ENCODE measurements at regions not wholly inside any gene's neighbourhood (a gene's known extent, or its start where the extent isn't known, plus 50 kb on each side); places are given as distances from the start of the nearest gene placed in this dataset.
"Not testable (repeated sequence)": the region's sequence is repeated elsewhere in the genome, so short reads cannot be mapped to it uniquely, and the experiment has no call there.

DNA sequence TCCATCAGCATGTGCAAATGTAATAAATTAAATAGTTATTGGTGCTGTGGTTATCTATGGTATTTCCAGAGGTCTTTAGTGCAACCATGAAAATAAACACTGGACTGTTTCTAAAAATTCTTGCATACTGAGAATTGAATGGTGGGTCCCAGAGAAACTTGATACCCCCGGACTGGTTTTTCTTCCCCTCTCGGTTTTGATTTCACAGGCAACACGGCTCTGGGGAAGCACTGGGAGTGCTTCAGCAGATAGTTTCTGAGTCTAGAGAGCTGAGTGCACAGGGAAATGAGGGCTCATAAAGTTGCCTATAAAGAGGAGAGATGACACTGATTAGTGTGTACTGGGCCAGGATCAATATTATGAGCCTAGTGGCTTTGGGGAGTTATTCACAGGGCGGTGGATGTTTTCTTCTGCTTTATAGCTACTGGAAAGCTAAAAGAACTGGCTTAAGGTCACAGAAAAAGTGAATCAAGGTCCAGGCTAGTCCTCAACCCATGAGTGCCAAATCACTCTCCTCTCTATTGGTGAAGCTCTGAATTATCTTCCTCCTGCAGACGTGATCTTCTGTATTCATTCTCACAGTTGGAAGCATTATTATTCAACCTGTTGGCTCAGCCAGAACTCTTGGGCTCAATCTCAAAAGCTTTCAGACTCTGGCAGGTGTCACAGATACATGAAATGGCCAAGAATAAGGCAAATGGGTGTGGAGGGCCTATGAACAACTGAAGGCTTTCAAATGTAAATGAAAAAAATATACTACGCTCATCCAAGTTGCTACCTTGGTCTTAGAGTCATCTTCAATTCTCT lies 170.2 kb upstream of the HMHB1 start:
- peak; percentile 90 for FAIRE-seq

GRCh38 chr5:143638654-143639053 lies 173.3 kb upstream of the HMHB1 start:
- no peak for FAIRE-seq

More for the DNA sequence above, 170.2 kb upstream of the HMHB1 start:
- peak; percentile 24 for DNase-seq (ENCODE audit: insufficient read length, low spot score)

DNA sequence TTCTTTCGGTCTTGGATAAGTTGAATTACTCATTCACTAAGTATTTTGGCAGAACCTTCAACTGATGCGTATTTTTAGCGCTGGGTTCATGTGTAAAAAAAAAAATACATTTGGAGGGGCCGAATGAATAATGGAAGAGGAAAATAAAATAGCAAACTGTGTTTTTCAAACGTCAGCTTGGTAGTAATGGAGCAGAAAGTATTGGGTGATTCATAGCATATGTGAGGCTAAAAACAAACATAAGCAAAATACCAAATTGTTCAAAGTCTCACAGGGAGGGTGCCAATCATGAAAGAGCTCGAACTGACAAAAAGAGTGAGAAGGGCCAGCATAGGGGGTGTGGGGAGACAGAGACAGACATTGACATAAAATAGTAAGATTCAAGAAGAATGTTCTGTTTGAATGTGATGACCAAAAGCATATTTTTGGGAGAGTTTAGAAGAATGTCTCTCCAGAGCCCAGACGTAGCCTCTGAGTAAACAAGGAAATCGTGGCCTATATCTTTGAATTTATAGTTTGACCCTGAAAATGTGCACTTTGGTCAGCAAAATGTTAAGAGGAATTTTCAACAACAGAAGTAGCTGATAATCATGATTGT lies 174.9 kb upstream of the HMHB1 start:
- DNase-seq (ENCODE audit: insufficient read length, low spot score) = no peak
- no peak for FAIRE-seq

More at GRCh38 chr5:143638654-143639053, 173.3 kb upstream of the HMHB1 start:
- DNase-seq (ENCODE audit: insufficient read length, low spot score) = no peak

DNA sequence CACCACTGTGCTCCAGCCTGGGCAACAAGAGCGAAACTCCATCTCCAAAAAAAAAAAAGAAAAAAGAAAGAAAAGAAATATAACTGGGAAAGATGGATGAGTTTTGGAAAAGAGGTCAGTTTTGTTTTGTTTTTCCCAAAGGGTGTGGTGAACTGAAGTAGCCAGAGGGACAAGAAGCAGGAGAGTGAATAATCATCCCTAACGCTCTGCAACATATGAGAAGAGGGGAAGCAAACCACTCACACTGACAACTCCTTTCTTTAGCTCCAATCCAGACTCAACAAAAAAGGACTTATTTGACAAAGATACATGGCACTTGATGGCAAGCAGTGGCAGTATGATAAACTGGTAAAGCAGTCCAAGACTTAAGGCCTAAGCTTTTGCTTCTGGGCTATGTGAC lies 176.1 kb upstream of the HMHB1 start:
- DNase-seq (ENCODE audit: insufficient read length, low spot score) (no peak), FAIRE-seq (no peak)

GRCh38 chr5:143635146-143635752 lies 176.7 kb upstream of the HMHB1 start:
- peak; percentile 93 for FAIRE-seq
- DNase-seq (ENCODE audit: insufficient read length, low spot score) = no peak

DNA sequence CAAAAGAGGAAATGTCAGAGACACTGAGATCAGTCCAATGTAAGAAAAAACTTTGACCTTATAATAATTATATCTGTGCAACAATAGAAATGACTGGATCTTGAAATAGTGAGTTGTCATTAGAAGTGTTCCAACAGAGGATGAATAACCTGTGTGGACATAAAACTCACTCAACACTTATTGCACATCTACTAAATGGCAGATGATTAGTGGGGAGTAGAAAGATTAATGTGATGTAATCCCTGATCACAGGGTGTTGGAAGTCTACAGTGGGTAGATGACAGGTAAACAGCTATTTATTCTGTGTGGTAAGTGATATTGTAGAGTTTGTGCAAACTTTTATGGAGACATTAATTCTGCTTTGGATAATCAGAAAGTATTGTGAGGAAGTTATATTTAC lies 177.3 kb upstream of the HMHB1 start:
- DNase-seq (ENCODE audit: insufficient read length, low spot score) = no peak
- FAIRE-seq = no peak

DNA sequence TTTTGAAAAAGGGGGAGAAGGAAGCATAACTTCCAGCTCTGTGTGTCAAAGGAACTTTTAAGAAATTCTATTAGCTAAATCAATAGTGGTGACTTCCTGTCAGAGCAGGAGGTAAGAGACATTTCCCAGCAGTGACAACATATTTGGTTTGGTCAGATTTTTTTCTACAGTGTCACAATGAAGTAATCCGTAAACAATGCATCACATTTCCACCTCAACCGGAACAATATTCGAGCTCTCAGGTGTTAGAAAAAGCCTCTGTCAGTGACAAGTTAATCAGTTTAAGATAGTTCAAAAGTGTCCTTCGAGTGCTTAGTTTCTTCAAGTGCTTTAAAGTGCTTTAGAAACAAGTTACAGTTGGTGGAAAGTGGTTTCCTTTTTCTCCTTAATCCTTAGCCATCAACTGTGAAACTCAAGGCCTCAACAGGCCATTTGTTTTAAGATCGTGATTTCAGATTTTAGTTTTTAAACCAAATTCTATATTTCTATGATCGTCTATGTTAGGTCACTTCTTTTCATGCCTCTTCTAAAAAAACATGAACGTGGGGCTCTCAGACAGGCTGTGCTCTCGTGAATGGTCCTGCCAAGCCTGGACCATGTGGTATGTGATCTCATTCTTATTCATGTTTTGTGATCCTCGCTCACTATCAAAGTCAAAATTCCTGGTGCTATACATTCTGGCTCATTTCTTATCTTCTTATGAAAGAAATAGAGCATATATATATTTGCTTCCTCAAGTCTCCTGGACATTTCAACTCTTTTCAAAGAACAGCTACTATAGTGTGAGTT lies 181.9 kb upstream of the HMHB1 start:
- no peak for FAIRE-seq

GRCh38 chr5:143625048-143625447 lies 186.9 kb upstream of the HMHB1 start:
- DNase-seq (ENCODE audit: insufficient read length, low spot score); FAIRE-seq: not testable (repeated sequence)

More for the DNA sequence above, 181.9 kb upstream of the HMHB1 start:
- DNase-seq (ENCODE audit: insufficient read length, low spot score) = no peak

DNA sequence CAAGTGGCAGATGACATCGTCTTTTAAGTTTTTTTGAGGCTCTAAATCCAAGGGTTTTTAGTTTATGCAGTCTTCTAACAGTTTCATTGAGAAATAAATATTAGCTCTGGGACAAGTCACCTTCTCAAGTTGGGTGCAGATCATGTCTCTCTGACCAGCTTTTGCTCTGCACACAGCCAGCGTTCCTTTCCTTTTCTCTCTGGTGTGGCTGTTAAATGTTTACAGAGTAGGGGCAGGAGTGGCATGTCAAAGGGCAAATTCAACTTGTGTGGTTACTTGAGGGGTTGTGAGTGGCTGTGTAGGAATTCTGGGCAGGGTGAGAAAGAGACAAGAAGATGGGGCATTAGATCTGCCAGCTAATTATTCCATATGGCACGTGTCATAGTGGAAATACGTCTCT lies 187.5 kb upstream of the HMHB1 start:
- DNase-seq (ENCODE audit: insufficient read length, low spot score) (no peak), FAIRE-seq (no peak)

- no peak for DNase-seq (ENCODE audit: insufficient read length, low spot score)
- FAIRE-seq = no peak
Observed at GRCh38 chr5:143619040-143619439, 192.9 kb upstream of the HMHB1 start.

GRCh38 chr5:143618141-143618540 lies 193.8 kb upstream of the HMHB1 start:
- no peak for DNase-seq (ENCODE audit: insufficient read length, low spot score)
- no peak for FAIRE-seq

GRCh38 chr5:143614831-143615230 lies 197.1 kb upstream of the HMHB1 start:
- FAIRE-seq (no peak), DNase-seq (ENCODE audit: insufficient read length, low spot score) (no peak)

DNA sequence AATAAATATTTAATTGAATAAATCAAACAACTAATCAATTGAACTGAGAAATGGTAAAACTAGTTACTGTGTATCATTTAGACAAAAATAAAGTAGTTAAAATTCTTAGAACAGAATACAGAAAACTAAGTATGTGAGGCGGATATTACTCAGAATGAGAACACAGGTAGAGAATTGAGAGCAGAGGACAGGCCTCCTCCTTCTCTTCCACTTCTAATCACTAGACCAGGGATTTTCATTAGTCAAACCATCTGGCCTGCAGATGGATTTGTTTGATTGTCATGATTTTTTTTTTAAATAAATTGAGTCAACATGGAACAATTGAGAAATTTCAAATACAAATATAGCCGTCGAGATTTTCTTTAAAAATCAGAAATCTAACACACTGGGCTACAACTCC lies 198.6 kb upstream of the HMHB1 start:
- no peak for DNase-seq (ENCODE audit: insufficient read length, low spot score)
- FAIRE-seq = no peak

DNA sequence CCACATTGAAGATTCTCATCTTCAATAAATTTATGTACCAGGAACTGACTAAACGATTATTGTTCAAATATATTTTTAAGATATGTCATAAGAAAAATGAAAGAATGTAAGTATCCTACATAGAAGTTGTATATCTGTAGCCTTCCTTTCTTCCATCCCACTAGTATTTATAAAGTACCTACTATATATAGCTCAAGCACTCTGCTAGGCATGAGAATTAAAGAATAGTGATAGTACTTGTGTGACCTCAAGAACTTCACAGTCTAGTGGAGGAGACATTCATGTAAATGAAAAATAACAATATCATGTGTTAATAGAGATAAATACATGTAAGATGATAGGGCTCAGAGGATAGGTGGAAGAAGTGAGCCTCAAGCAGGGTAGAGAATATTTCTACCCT lies 201.0 kb upstream of the HMHB1 start:
- DNase-seq (ENCODE audit: insufficient read length, low spot score) (no peak), FAIRE-seq (no peak)

DNA sequence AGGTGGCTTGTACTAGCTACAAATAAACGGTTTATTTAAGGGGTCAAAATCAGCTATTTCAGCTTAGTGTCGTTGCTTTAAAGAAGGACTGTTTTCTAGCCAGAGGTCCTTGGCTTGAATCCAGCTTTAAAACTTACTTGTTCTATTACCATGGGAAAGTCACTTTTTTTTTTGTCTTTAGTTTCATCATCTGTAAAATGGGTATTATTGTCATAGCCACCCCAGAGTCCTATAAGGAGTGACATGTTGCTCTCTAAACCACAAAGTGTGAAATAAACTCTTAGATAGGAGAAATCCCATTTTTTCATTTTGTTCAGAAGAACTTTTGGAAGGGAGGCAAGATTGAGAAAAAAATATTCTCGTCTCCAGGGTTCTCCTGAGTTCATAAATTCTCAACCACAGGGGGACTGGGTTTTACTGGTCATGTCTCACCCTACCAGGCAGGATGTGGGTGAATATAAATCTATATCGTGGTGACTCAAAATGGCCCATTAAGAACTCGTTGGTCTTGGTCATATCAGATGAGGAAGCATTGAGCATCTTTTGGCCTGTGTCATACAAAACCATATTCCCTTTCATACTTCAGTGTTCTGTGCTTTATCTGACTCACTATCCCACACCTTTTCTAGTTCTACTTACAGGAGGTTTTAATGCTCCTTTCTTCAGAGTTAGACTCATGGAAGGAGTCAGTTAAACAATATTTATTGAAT lies 202.7 kb upstream of the NR3C1 start:
- DNase-seq (ENCODE audit: insufficient read length, low spot score) = no peak

DNA sequence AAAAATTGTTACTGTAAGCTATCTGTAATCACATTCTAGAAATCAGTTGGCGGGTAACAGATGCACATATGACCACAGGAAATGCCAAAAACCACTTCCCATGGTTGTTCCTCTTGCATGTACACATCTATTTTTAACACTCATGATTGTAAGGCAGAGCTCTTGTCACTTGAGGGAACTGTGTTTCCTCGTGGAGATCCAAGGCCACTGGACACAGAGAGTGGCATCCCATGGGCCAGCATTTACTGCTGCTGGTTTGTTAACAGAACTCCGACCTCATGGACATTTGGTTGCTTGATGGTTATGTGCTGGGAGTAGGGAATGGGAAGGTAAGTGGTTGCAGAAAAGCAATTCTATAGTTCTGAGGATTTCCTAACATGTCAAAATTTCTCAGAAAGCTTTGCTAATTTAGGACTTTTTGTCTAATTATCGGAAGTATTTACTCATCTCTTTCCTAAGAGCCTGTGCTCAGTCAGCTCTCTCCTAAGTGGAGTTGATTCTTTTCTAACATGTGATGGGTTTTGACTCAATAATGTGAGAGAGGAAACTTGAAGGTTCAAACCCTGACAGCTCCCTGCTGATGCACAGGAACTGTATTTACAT lies 202.0 kb upstream of the NR3C1 start:
- peak; percentile 89 for FAIRE-seq
- no peak for DNase-seq (ENCODE audit: insufficient read length, low spot score)

More for the DNA sequence above, 202.7 kb upstream of the NR3C1 start:
- peak; percentile 62 for FAIRE-seq

- no peak for FAIRE-seq
- no peak for DNase-seq (ENCODE audit: insufficient read length, low spot score)
Observed at GRCh38 chr5:143601917-143602333, 198.4 kb upstream of the NR3C1 start.

GRCh38 chr5:143601357-143601756 lies 197.9 kb upstream of the NR3C1 start:
- DNase-seq (ENCODE audit: insufficient read length, low spot score) (no peak), FAIRE-seq (no peak)

- no peak for DNase-seq (ENCODE audit: insufficient read length, low spot score)
- FAIRE-seq = no peak
Observed at GRCh38 chr5:143600396-143601075, 197.1 kb upstream of the NR3C1 start.

All from GM19239 (cell line).